ENCODE measurements at regions not wholly inside any gene's neighbourhood (a gene's known extent, or its start where the extent isn't known, plus 50 kb on each side); places are given as distances from the start of the nearest gene placed in this dataset.

DNA sequence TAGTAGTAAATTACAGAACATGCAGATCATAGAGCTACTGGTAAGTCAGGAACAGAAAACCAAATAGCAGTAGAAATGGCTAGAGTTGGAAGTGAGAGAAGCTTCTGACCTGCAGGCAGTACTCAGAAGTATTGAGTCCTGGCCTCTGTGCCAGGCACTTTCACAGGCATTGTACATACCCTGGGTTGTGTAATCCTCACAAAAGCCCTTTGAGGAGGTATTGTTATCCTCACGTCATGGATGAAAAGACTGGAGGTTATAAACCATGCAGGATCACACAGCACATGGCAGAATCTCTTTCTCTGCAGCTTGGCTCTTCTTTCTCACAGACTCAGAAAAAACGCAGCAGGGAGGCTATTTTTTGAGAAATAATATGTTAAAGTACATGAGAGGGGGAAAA is 789.3 kb upstream of the FAM98A start:
- Histone ChIP-seq H3F3A (ENCODE audit: insufficient read depth, low read length, poor library complexity, severe bottlenecking) (no peaks in the 10 kb centered on the region), H3K79me2 (replicated peaks; ENCODE audit: insufficient read depth, low read length) (no peaks in the 10 kb centered on the region), H3K4me2 (ENCODE audit: low read length) (no peak overlapping the region), H3K9ac (ENCODE audit: low read length) (no peak overlapping the region), H3K9me3 (ENCODE audit: low read length) (no peaks in the 10 kb centered on the region), H3K27me3 (ENCODE audit: insufficient read depth, low read depth, low read length) (no peaks in the 10 kb centered on the region), H4K20me1 (ENCODE audit: insufficient read depth) (no peaks in the 10 kb centered on the region), H3K9me2 (ENCODE audit: insufficient read depth, low read length) (no peaks in the 10 kb centered on the region), H2AFZ (ENCODE audit: low read depth, low read length) (no peak overlapping the region), H3K36me3 (ENCODE audit: insufficient read depth, low read length) (no peaks in the 10 kb centered on the region), H3K27ac (ENCODE audit: low read length) (no peak overlapping the region), H3K4me3 (ENCODE audit: low read length) (no peak overlapping the region)
- TF ChIP-seq POLR2AphosphoS5 (IDR thresholded peaks at IDR 0.05) (no peak), EZH2 (IDR thresholded peaks at IDR 0.05; ENCODE audit: borderline replicate concordance, insufficient read depth, low read length, poor library complexity, severe bottlenecking) (no peak), TAF1 (IDR thresholded peaks at IDR 0.05; ENCODE audit: low read depth) (no peak), RAD21 (conservative IDR thresholded peaks at IDR 0.05) (no peak)
- TF ChIP-seq, protein P1, sequence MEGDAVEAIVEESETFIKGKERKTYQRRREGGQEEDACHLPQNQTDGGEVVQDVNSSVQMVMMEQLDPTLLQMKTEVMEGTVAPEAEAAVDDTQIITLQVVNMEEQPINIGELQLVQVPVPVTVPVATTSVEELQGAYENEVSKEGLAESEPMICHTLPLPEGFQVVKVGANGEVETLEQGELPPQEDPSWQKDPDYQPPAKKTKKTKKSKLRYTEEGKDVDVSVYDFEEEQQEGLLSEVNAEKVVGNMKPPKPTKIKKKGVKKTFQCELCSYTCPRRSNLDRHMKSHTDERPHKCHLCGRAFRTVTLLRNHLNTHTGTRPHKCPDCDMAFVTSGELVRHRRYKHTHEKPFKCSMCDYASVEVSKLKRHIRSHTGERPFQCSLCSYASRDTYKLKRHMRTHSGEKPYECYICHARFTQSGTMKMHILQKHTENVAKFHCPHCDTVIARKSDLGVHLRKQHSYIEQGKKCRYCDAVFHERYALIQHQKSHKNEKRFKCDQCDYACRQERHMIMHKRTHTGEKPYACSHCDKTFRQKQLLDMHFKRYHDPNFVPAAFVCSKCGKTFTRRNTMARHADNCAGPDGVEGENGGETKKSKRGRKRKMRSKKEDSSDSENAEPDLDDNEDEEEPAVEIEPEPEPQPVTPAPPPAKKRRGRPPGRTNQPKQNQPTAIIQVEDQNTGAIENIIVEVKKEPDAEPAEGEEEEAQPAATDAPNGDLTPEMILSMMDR (IDR thresholded peaks at IDR 0.05; ENCODE audit: poor library complexity, severe bottlenecking): no peak

DNA sequence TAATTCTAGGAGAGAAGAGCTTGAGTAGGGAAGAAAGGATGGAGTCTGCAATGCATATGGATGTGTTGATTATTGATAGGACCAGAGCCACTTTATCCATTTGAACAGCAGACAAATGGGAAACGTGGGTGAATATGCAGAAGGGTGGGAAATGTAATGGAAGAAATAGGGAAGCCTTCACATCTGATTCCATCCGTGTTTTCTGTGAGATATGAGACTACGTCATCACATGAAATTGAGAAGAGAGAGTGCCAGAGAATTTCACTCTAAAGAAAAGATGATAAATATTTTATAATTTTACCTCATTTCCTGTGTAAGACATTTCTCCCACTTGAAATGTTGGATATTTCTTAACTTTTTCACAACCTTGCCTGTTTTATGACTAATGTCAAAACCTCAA is 788.4 kb upstream of the FAM98A start:
- no peaks in the 10 kb centered on the region for H4K20me1 ChIP-seq (ENCODE audit: insufficient read depth)
- H2AFZ ChIP-seq (ENCODE audit: low read depth, low read length): no peak overlapping the region
- no peak overlapping the region for H3K4me2 ChIP-seq (ENCODE audit: low read length)
- H3K27ac ChIP-seq (ENCODE audit: low read length): no peak overlapping the region
- H3K79me2 ChIP-seq (replicated peaks; ENCODE audit: insufficient read depth, low read length): no peaks in the 10 kb centered on the region
- no peaks in the 10 kb centered on the region for H3F3A ChIP-seq (ENCODE audit: insufficient read depth, low read length, poor library complexity, severe bottlenecking)
- no peak overlapping the region for H3K9ac ChIP-seq (ENCODE audit: low read length)
- H3K27me3 ChIP-seq (ENCODE audit: insufficient read depth, low read depth, low read length): no peaks in the 10 kb centered on the region
- no peak for TF ChIP-seq EP300 (conservative IDR thresholded peaks at IDR 0.05; ENCODE audit: poor library complexity, severe bottlenecking)
- TF ChIP-seq POLR2AphosphoS5 (IDR thresholded peaks at IDR 0.05): no peak
- no peak for TF ChIP-seq TAF1 (IDR thresholded peaks at IDR 0.05; ENCODE audit: low read depth)
- TF ChIP-seq SMC3 (conservative IDR thresholded peaks at IDR 0.05; ENCODE audit: poor library complexity): no peak
- H3K4me3 ChIP-seq (ENCODE audit: low read length): no peak overlapping the region
- no peaks in the 10 kb centered on the region for H3K36me3 ChIP-seq (ENCODE audit: insufficient read depth, low read length)
- H3K9me2 ChIP-seq (ENCODE audit: insufficient read depth, low read length): no peaks in the 10 kb centered on the region
- no peaks in the 10 kb centered on the region for H3K9me3 ChIP-seq (ENCODE audit: low read length)

DNA sequence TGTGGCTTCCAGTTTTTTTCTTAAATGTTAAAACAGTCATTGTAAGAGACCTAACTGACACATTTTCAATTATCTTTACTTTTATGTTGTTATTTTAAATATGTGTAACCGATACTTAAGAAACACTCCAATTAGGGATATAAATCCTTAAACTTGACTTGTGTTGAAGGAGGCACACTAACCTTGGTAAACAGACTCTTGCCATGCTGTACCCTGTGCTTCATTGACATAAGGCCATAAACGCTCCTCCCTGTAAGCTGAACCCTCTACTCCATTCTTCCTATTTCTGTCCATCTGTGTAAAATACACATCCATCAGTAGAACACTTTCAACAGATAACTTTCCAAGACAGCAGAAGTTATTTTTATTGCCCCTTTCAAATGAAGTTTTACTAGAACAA is 780.5 kb upstream of the FAM98A start:
- H3K9me2 ChIP-seq (ENCODE audit: insufficient read depth, low read length): no peaks in the 10 kb centered on the region

More for the DNA sequence above, 780.5 kb upstream of the FAM98A start:
- no peak overlapping the region for H3K27ac ChIP-seq (ENCODE audit: low read length)
- no peaks in the 10 kb centered on the region for H3K36me3 ChIP-seq (ENCODE audit: insufficient read depth, low read length)
- H2AFZ ChIP-seq (ENCODE audit: low read depth, low read length): no peak overlapping the region
- no peaks in the 10 kb centered on the region for H3F3A ChIP-seq (ENCODE audit: insufficient read depth, low read length, poor library complexity, severe bottlenecking)
- no peak overlapping the region for H3K4me3 ChIP-seq (ENCODE audit: low read length)
- H3K4me2 ChIP-seq (ENCODE audit: low read length): no peak overlapping the region
- H3K9me3 ChIP-seq (ENCODE audit: low read length): no peaks in the 10 kb centered on the region
- no peak overlapping the region for H3K9ac ChIP-seq (ENCODE audit: low read length)
- no peak for TF ChIP-seq EP300 (conservative IDR thresholded peaks at IDR 0.05; ENCODE audit: poor library complexity, severe bottlenecking)
- no peak for TF ChIP-seq EZH2 (IDR thresholded peaks at IDR 0.05; ENCODE audit: borderline replicate concordance, insufficient read depth, low read length, poor library complexity, severe bottlenecking)
- TF ChIP-seq RAD21 (conservative IDR thresholded peaks at IDR 0.05): no peak
- TF ChIP-seq, protein P1 (IDR thresholded peaks at IDR 0.05; ENCODE audit: poor library complexity, severe bottlenecking): no peak
- TF ChIP-seq, protein P2, sequence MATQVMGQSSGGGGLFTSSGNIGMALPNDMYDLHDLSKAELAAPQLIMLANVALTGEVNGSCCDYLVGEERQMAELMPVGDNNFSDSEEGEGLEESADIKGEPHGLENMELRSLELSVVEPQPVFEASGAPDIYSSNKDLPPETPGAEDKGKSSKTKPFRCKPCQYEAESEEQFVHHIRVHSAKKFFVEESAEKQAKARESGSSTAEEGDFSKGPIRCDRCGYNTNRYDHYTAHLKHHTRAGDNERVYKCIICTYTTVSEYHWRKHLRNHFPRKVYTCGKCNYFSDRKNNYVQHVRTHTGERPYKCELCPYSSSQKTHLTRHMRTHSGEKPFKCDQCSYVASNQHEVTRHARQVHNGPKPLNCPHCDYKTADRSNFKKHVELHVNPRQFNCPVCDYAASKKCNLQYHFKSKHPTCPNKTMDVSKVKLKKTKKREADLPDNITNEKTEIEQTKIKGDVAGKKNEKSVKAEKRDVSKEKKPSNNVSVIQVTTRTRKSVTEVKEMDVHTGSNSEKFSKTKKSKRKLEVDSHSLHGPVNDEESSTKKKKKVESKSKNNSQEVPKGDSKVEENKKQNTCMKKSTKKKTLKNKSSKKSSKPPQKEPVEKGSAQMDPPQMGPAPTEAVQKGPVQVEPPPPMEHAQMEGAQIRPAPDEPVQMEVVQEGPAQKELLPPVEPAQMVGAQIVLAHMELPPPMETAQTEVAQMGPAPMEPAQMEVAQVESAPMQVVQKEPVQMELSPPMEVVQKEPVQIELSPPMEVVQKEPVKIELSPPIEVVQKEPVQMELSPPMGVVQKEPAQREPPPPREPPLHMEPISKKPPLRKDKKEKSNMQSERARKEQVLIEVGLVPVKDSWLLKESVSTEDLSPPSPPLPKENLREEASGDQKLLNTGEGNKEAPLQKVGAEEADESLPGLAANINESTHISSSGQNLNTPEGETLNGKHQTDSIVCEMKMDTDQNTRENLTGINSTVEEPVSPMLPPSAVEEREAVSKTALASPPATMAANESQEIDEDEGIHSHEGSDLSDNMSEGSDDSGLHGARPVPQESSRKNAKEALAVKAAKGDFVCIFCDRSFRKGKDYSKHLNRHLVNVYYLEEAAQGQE (IDR thresholded peaks at IDR 0.05; ENCODE audit: borderline replicate concordance): no peak
- TF ChIP-seq POLR2AphosphoS5 (IDR thresholded peaks at IDR 0.05): no peak
- TF ChIP-seq TAF1 (IDR thresholded peaks at IDR 0.05; ENCODE audit: low read depth): no peak
- TF ChIP-seq SMC3 (conservative IDR thresholded peaks at IDR 0.05; ENCODE audit: poor library complexity): no peak
- no peak for TF ChIP-seq MXI1 (conservative IDR thresholded peaks at IDR 0.05; ENCODE audit: poor library complexity, severe bottlenecking)
- no peaks in the 10 kb centered on the region for H4K20me1 ChIP-seq (ENCODE audit: insufficient read depth)
- no peaks in the 10 kb centered on the region for H3K79me2 ChIP-seq (replicated peaks; ENCODE audit: insufficient read depth, low read length)
- no peaks in the 10 kb centered on the region for H3K27me3 ChIP-seq (ENCODE audit: insufficient read depth, low read depth, low read length)
